HEK293T (cell line): ENCODE measurements at regions not wholly inside any gene's neighbourhood (a gene's known extent, or its start where the extent isn't known, plus 50 kb on each side); places are given as distances from the start of the nearest gene placed in this dataset.

Experiments used
- CTCF ChIA-PET: fragments of 350-600 bp; formaldehyde crosslinking; extraction: SDS; loops from one replicate; lab custom pipeline; 2021; ENCODE audit warnings: antibody characterized with exemption, inconsistent platforms; lab: Yijun Ruan, JAX
- POLR2A ChIA-PET: fragments of 350-600 bp; formaldehyde crosslinking; extraction: SDS; loops from one replicate; lab custom pipeline; 2020; ENCODE audit warnings: antibody characterized with exemption, inconsistent platforms; lab: Yijun Ruan, JAX
- DNase-seq: peaks from one replicate; pipeline ENCODE4 v3.0.0; 2012; ENCODE audit warnings: mixed read lengths; ENCODE audit errors: extremely low spot score
- ARNT ChIP-seq: fragments of 450-650 bp; IDR thresholded peaks from 2 replicates; pipeline ENCODE4 v1.6.1; 2017; ENCODE audit warnings: mild to moderate bottlenecking
- BHLHE40 ChIP-seq: fragments of 450-650 bp; IDR thresholded peaks from 2 replicates; pipeline ENCODE4 v1.6.1; 2016; ENCODE audit warnings: mild to moderate bottlenecking, moderate library complexity, borderline replicate concordance
- CTBP1 ChIP-seq: fragments of 450-650 bp; IDR thresholded peaks from 2 replicates; pipeline ENCODE4 v1.6.1; 2016; ENCODE audit warnings: borderline replicate concordance
- ELF4 ChIP-seq: fragments of 450-650 bp; IDR thresholded peaks from 2 replicates; pipeline ENCODE4 v1.6.1; 2017; ENCODE audit warnings: antibody characterized with exemption
- FOXA1 ChIP-seq: fragments of 450-650 bp; IDR thresholded peaks from 2 replicates; pipeline ENCODE4 v1.6.1; 2016; ENCODE audit warnings: mild to moderate bottlenecking
- FOXK2 ChIP-seq: fragments of 450-650 bp; IDR thresholded peaks from 2 replicates; pipeline ENCODE4 v1.6.1; 2016; ENCODE audit warnings: mild to moderate bottlenecking
- FOXM1 ChIP-seq: fragments of 450-650 bp; IDR thresholded peaks from 2 replicates; pipeline ENCODE4 v1.6.1; 2017; ENCODE audit warnings: mild to moderate bottlenecking, borderline replicate concordance
- HDGF ChIP-seq: fragments of 450-650 bp; IDR thresholded peaks from 2 replicates; pipeline ENCODE4 v1.6.1; 2017; ENCODE audit warnings: antibody characterized with exemption, borderline replicate concordance
- L3MBTL2 ChIP-seq: fragments of 450-650 bp; conservative IDR thresholded peaks from 2 replicates; pipeline ENCODE4 v1.6.1; 2016; ENCODE audit warnings: mild to moderate bottlenecking
- LEF1 ChIP-seq: fragments of 450-650 bp; IDR thresholded peaks from 2 replicates; pipeline ENCODE4 v1.6.1; 2017; ENCODE audit warnings: mild to moderate bottlenecking, borderline replicate concordance
- NFRKB ChIP-seq: fragments of 450-650 bp; IDR thresholded peaks from 2 replicates; pipeline ENCODE4 v1.6.1; 2016; ENCODE audit warnings: mild to moderate bottlenecking, moderate library complexity
- PKNOX1 ChIP-seq: fragments of 450-650 bp; IDR thresholded peaks from 2 replicates; pipeline ENCODE4 v1.6.1; 2016
- SP1 ChIP-seq: fragments of 450-650 bp; IDR thresholded peaks from 2 replicates; pipeline ENCODE4 v1.6.1; 2017
- SUZ12 ChIP-seq: fragments of 450-650 bp; IDR thresholded peaks from 2 replicates; pipeline ENCODE4 v1.6.1; 2016; ENCODE audit warnings: mild to moderate bottlenecking
- TARDBP ChIP-seq: fragments of 450-650 bp; IDR thresholded peaks from 2 replicates; pipeline ENCODE4 v1.6.1; 2016
- ZNF384 ChIP-seq: fragments of 450-650 bp; IDR thresholded peaks from 2 replicates; pipeline ENCODE4 v1.6.1; 2016

- no peak for TF ChIP-seq SP1
- TF ChIP-seq ARNT, result no peak
- no peak for TF ChIP-seq FOXM1
- no peak for TF ChIP-seq ZNF384
- TF ChIP-seq FOXK2, result no peak
- TF ChIP-seq NFRKB, result no peak
- ChIA-PET POLR2A (no interaction called here), CTCF (no interaction called here)
- DNase-seq, result no peak
These were observed 121.3 kb upstream of the CDH8 start for GRCh38 chr16:62157544-62157943.

- ChIA-PET CTCF (no interaction called here), POLR2A (no interaction called here)
- TF ChIP-seq TARDBP, result no peak
- DNase-seq, result no peak
These were observed 120.7 kb upstream of the CDH8 start for GRCh38 chr16:62156971-62157370.

GRCh38 chr16:62149631-62150030 lies 113.4 kb upstream of the CDH8 start:
- CTCF ChIA-PET, result no interaction called here
- TF ChIP-seq HDGF, result no peak
- no peak for TF ChIP-seq L3MBTL2
- no peak for TF ChIP-seq FOXK2
- TF ChIP-seq TARDBP, result no peak
- no peak for TF ChIP-seq BHLHE40
- no peak for TF ChIP-seq FOXM1
- no peak for TF ChIP-seq NFRKB
- TF ChIP-seq SUZ12, result no peak
- TF ChIP-seq CTBP1, result no peak
- no peak for TF ChIP-seq SP1
- no peak for TF ChIP-seq FOXA1
- TF ChIP-seq ELF4, result no peak
- POLR2A ChIA-PET, result no interaction called here
- DNase-seq, result no peak

GRCh38 chr16:62137996-62138395 lies 101.8 kb upstream of the CDH8 start:
- TF ChIP-seq FOXM1, result no peak
- no peak for TF ChIP-seq L3MBTL2
- no peak for TF ChIP-seq LEF1
- TF ChIP-seq TARDBP, result no peak
- TF ChIP-seq FOXA1, result no peak
- ChIA-PET CTCF (no interaction called here), POLR2A (no interaction called here)
- DNase-seq, result no peak

- TF ChIP-seq ARNT, result no peak
- TF ChIP-seq ZNF384, result no peak
- TF ChIP-seq FOXM1, result no peak
- TF ChIP-seq LEF1, result no peak
- no peak for TF ChIP-seq BHLHE40
- no peak for TF ChIP-seq FOXA1
- TF ChIP-seq FOXK2, result no peak
- TF ChIP-seq HDGF, result no peak
- TF ChIP-seq ELF4, result no peak
- no peak for TF ChIP-seq NFRKB
- no peak for TF ChIP-seq L3MBTL2
- no peak for TF ChIP-seq SP1
- TF ChIP-seq SUZ12, result no peak
- no peak for TF ChIP-seq CTBP1
- no peak for TF ChIP-seq PKNOX1
- no peak for TF ChIP-seq TARDBP
- no peak for DNase-seq
- ChIA-PET POLR2A (no interaction called here), CTCF (no interaction called here)
These were observed 99.7 kb upstream of the CDH8 start for GRCh38 chr16:62135911-62136310.

GRCh38 chr16:62135446-62135845 lies 99.2 kb upstream of the CDH8 start:
- ChIA-PET CTCF (no interaction called here), POLR2A (no interaction called here)
- DNase-seq, result no peak
- TF ChIP-seq FOXA1 (no peak), L3MBTL2 (no peak), ARNT (no peak), ZNF384 (no peak), LEF1 (no peak), NFRKB (no peak), CTBP1 (no peak), SUZ12 (no peak), ELF4 (no peak), FOXK2 (no peak), FOXM1 (no peak), TARDBP (no peak), SP1 (no peak), BHLHE40 (no peak), PKNOX1 (no peak), HDGF (no peak)

GRCh38 chr16:62130101-62130500 lies 93.9 kb upstream of the CDH8 start:
- TF ChIP-seq CTBP1 (no peak), ELF4 (no peak), FOXM1 (no peak), SUZ12 (no peak), PKNOX1 (no peak), FOXK2 (no peak), TARDBP (no peak), FOXA1 (no peak), BHLHE40 (no peak), ARNT (no peak), L3MBTL2 (no peak), LEF1 (no peak), SP1 (no peak), HDGF (no peak), ZNF384 (no peak)

More at GRCh38 chr16:62130101-62130500, 93.9 kb upstream of the CDH8 start:
- POLR2A ChIA-PET, result no interaction called here
- CTCF ChIA-PET, result no interaction called here
- no peak for DNase-seq
